Right lobe of liver (tissue), 6 donors: ENCODE measurements at regions not wholly inside any gene's neighbourhood (a gene's known extent, or its start where the extent isn't known, plus 50 kb on each side); places are given as distances from the start of the nearest gene placed in this dataset.

Experiments used
- ATAC-seq, 4 donors: fragments of 200-7000 bp; cut with Tn5 transposase; one replicate each; pipeline ENCODE4 v1.9.1; 2020; ENCODE audit warnings: mild to moderate bottlenecking in 4 of 4, moderate library complexity in 4 of 4
- DNase-seq, 3 donors: peaks; one replicate each; pipeline ENCODE4 v3.0.0-alpha.2; 2020
- H3K27ac ChIP-seq, 3 donors: fragments of 200-600 bp; one replicate each; pipeline ENCODE4 v1.8.0; 2022
- H3K27me3 ChIP-seq, 2 donors: fragments of 200-600 bp; one replicate each; pipeline ENCODE4 v1.8.0; 2022
- H3K36me3 ChIP-seq, 4 donors: fragments of 200-600 bp; sonication (generic) in 1 of 4; one replicate each; pipeline versions ENCODE4 v1.5.1 to v1.8.0; 2017 to 2022; ENCODE audit warnings: control low read depth in 1 of 4
- H3K4me1 ChIP-seq, 4 donors: fragments of 200-600 bp; sonication (generic) in 1 of 4; one replicate each; pipeline versions ENCODE4 v1.5.1 to v1.8.0; 2017 to 2022; ENCODE audit warnings: control low read depth in 1 of 4
- H3K4me3 ChIP-seq, 3 donors: fragments of 200-600 bp; one replicate each; pipeline ENCODE4 v1.8.0; 2022
- H3K9me3 ChIP-seq, 4 donors: fragments of 200-600 bp; sonication (generic) in 1 of 4; one replicate each; pipeline versions ENCODE4 v1.5.1 to v1.8.0; 2017 to 2022; ENCODE audit warnings: control low read depth in 1 of 4
- POLR2A ChIP-seq: fragments of 450-650 bp; IDR thresholded peaks from one replicate; pipeline ENCODE4 v1.6.1; 2017; ENCODE audit warnings: antibody characterized with exemption, mild to moderate bottlenecking
- WGBS: methylation state at CpG from one replicate; pipeline ENCODE4 v1.1.6; 2018; ENCODE audit warnings: low coverage, low lambda C conversion rate; ENCODE audit not compliant: insufficient coverage; ENCODE audit errors: missing lambda C conversion rate; 5-methylcytosine and 5-hydroxymethylcytosine counted together
- intact Hi-C, 2 donors: fragments of 100-400 bp; cut with DNase I; formaldehyde crosslinking; loops; one replicate each; pipeline versions ENCODE4 v1.11.2 to v1.14.1; 2022
- TF ChIP-seq, protein P1 (sequence below), 4 donors: fragments of 200-600 bp in 3 of 4; fragments of 450-650 bp in 1 of 4; IDR thresholded peaks; one replicate each; pipeline versions ENCODE4 v1.5.1 to v1.8.0; 2016 to 2022; ENCODE audit warnings: antibody characterized with exemption in 4 of 4, mild to moderate bottlenecking in 2 of 4
- donor health status: DM: no; HTN: yes; CAD: no.
- donor health status: DM: no; HTN: no; CAD: no.
- donor health status: DM: no; HTN: no; CAD: no.
- donor health status: DM: no; HTN: yes; CAD: no.
- donor health status: DM: no; HTN: yes; CAD: no.

DNA sequence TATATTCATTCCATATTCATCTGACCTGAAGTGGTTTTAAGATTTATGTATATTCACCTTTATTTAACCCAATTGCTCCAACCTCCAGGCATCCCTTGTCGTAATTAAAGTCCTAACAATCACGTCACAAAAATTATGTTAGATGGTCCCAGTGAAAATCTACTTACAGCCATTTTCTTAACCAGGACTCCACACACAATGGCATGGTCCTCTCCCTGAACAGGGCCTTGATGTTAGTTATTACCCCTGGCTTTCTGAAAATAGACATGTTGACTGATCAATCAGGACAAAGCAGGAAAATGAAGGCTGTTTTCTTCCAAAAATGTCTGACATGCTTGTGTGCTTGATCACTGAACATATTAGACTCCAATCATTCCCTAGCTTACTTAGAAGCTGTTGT is 542.7 kb upstream of the SLITRK5 start:
- TF ChIP-seq, protein P1, sequence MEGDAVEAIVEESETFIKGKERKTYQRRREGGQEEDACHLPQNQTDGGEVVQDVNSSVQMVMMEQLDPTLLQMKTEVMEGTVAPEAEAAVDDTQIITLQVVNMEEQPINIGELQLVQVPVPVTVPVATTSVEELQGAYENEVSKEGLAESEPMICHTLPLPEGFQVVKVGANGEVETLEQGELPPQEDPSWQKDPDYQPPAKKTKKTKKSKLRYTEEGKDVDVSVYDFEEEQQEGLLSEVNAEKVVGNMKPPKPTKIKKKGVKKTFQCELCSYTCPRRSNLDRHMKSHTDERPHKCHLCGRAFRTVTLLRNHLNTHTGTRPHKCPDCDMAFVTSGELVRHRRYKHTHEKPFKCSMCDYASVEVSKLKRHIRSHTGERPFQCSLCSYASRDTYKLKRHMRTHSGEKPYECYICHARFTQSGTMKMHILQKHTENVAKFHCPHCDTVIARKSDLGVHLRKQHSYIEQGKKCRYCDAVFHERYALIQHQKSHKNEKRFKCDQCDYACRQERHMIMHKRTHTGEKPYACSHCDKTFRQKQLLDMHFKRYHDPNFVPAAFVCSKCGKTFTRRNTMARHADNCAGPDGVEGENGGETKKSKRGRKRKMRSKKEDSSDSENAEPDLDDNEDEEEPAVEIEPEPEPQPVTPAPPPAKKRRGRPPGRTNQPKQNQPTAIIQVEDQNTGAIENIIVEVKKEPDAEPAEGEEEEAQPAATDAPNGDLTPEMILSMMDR (IDR thresholded peaks at IDR 0.05), result no peak
- no peak for TF ChIP-seq POLR2A
- H3K36me3 ChIP-seq, result no peaks in the 10 kb centered on the region
- ATAC-seq (no peak), DNase-seq (no peak)
- no peak overlapping the region for H3K4me3 ChIP-seq
- H3K27me3 ChIP-seq, result no peaks in the 10 kb centered on the region
- H3K27ac ChIP-seq, result no peak overlapping the region
- intact Hi-C loops, result no loop called here
- no peaks in the 10 kb centered on the region for H3K4me1 ChIP-seq
- H3K9me3 ChIP-seq, result no peaks in the 10 kb centered on the region
- WGBS, result 45% methylated on average over 2 of the region's 2 CpGs

GRCh38 chr13:87129602-87130300 is 541.4 kb upstream of the SLITRK5 start:
- no peak overlapping the region for H3K27ac ChIP-seq
- WGBS, result 65% methylated on average over 2 of the region's 2 CpGs
- intact Hi-C loops, result no loop called here
- DNase-seq (no peak), ATAC-seq (no peak)
- TF ChIP-seq, protein P1 (IDR thresholded peaks at IDR 0.05), result no peak
- TF ChIP-seq POLR2A, result no peak
- no peak overlapping the region for H3K4me3 ChIP-seq
- H3K27me3 ChIP-seq, result no peaks in the 10 kb centered on the region
- H3K4me1 ChIP-seq, result no peaks in the 10 kb centered on the region
- no peaks in the 10 kb centered on the region for H3K36me3 ChIP-seq
- H3K9me3 ChIP-seq, result no peaks in the 10 kb centered on the region

- intact Hi-C loops, result no loop called here
- no peak for TF ChIP-seq POLR2A
- TF ChIP-seq, protein P1 (IDR thresholded peaks at IDR 0.05), result no peak
- Histone ChIP-seq H3K27ac (no peak overlapping the region), H3K9me3 (no peaks in the 10 kb centered on the region), H3K36me3 (no peaks in the 10 kb centered on the region), H3K4me1 (no peaks in the 10 kb centered on the region), H3K27me3 (no peaks in the 10 kb centered on the region), H3K4me3 (no peak overlapping the region)
- ATAC-seq, result no peak
- no peak for DNase-seq
Measured at GRCh38 chr13:87130423-87130822, 540.7 kb upstream of the SLITRK5 start.

DNA sequence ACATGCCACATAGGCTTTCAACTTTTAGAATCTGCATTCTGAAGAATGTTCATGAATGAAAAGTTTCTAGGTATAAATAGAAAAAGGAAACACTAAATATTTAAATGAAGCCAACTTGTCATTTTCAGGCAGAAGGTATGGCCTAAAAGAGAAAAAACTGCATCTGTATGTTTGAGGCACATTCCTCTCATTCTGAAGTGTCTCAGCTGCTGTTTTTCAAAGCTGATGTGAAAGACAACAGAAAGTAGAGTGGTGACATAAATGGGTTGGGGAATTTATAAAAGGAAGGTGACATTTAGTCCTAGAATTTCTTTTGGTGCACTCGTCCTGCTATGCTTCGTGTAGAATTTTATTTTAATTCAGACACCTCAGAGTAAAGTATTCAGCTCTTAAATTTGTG is 539.6 kb upstream of the SLITRK5 start:
- Histone ChIP-seq H3K27me3 (no peaks in the 10 kb centered on the region), H3K27ac (no peak overlapping the region), H3K4me3 (no peak overlapping the region), H3K9me3 (no peaks in the 10 kb centered on the region), H3K36me3 (no peaks in the 10 kb centered on the region), H3K4me1 (no peaks in the 10 kb centered on the region)
- 48% methylated on average over 2 of the region's 2 CpGs for WGBS
- intact Hi-C loops, result no loop called here
- DNase-seq, result no peak
- TF ChIP-seq, protein P1 (IDR thresholded peaks at IDR 0.05), result no peak
- TF ChIP-seq POLR2A, result no peak
- no peak for ATAC-seq

GRCh38 chr13:87138866-87139265 is 532.3 kb upstream of the SLITRK5 start:
- H3K36me3 ChIP-seq, result no peaks in the 10 kb centered on the region
- TF ChIP-seq, protein P1 (IDR thresholded peaks at IDR 0.05), result no peak
- no peak for TF ChIP-seq POLR2A
- no peak for DNase-seq
- WGBS, result 69% methylated on average over 3 of the region's 3 CpGs
- H3K27ac ChIP-seq, result no peak overlapping the region
- H3K9me3 ChIP-seq, result no peaks in the 10 kb centered on the region
- no peaks in the 10 kb centered on the region for H3K27me3 ChIP-seq
- intact Hi-C loops, result no loop called here
- ATAC-seq, result no peak
- H3K4me1 ChIP-seq, result no peaks in the 10 kb centered on the region
- H3K4me3 ChIP-seq, result no peak overlapping the region
